GM12873 (cell line): ENCODE measurements at regions not wholly inside any gene's neighbourhood (a gene's known extent, or its start where the extent isn't known, plus 50 kb on each side); places are given as distances from the start of the nearest gene placed in this dataset.

Experiments
- TF ChIP-seq, protein P1 (sequence below): IDR thresholded peaks from 2 replicates; pipeline ENCODE4 v1.5.1; 2012; ENCODE audit warnings: low read depth, mild to moderate bottlenecking, moderate library complexity, low read length, control low read depth; ENCODE audit not compliant: insufficient read depth; ENCODE audit errors: missing control alignments

DNA sequence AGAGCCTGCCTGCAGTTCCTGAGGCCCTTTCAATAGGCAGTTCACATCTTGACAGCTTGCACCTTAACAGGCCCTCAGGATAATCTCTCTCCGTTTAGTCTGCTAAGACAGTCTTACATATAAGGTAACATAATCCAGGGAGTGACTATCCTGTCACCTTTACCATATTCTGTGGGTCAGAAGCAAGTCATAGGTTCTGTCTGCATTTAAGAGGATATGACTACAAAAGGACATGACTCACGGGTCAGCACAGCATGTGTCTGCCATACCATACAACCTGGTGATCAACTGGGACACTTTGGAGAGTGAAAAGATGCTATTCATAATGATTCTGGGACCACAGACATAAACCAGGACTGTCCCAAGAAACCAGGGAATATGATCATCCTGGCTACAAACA, 611.1 kb downstream of the SOX6 start:
- TF ChIP-seq, protein P1, sequence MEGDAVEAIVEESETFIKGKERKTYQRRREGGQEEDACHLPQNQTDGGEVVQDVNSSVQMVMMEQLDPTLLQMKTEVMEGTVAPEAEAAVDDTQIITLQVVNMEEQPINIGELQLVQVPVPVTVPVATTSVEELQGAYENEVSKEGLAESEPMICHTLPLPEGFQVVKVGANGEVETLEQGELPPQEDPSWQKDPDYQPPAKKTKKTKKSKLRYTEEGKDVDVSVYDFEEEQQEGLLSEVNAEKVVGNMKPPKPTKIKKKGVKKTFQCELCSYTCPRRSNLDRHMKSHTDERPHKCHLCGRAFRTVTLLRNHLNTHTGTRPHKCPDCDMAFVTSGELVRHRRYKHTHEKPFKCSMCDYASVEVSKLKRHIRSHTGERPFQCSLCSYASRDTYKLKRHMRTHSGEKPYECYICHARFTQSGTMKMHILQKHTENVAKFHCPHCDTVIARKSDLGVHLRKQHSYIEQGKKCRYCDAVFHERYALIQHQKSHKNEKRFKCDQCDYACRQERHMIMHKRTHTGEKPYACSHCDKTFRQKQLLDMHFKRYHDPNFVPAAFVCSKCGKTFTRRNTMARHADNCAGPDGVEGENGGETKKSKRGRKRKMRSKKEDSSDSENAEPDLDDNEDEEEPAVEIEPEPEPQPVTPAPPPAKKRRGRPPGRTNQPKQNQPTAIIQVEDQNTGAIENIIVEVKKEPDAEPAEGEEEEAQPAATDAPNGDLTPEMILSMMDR, result no peak

DNA sequence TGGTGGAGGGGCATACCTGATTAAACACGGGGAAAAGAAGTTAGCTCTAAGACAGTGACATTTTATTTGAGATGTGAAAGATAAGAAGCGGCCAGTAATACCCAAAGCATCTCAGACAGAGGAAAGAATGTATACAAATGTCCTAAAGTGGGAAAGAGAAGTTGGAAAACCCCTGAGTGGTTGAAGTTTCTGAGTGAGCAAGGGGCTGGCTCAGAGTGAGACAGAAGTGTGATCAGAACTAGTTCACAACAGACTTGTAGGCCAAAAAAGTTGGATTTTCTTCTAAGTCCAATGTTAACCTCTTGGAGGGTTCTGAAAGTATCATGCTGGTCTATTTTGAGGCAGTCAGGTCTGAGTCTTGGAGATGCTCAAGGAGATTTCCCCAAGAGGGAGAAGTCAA, 608.7 kb downstream of the SOX6 start:
- TF ChIP-seq, protein P1, result no peak

DNA sequence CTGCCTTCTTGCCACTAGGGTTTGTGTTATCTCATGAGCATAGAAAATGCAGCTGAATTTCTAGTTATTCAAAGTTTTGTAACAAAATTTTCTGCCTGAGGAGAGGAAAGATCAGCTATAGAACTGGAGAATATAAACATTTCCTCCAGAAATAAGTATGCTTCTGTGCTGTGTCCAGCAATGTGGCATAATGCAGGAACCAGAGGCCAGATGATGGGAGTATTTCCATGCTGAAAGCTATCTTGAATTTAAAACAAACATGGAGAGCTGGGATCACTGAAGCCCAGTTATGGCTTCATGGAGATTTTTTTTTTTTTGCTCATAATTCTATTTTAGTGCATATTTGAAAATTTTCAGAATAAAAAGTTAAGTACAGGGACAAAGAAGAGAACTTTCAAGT, 608.2 kb downstream of the SOX6 start:
- TF ChIP-seq, protein P1, result no peak

DNA sequence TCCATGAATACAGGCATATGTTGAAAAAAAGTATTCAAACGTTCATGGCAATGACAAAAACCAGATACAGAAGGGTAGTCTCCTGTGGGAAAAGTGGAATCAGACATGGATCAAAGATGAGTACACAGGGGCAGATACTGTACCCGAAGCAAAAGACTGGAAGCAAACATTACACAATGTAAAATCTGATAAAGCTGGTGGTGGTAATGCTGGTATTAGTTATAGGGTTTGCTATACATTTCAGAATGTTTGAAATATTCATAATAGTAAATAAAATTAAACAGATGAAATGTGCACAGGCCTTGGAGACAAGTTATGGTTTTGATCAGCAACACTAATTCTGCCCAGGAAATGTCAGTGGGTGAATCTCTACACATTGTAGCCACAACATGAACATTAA, 607.6 kb downstream of the SOX6 start:
- TF ChIP-seq, protein P1, result no peak

GRCh38 chr11:15750535-15751308, 605.6 kb downstream of the SOX6 start:
- TF ChIP-seq, protein P1, result no peak

DNA sequence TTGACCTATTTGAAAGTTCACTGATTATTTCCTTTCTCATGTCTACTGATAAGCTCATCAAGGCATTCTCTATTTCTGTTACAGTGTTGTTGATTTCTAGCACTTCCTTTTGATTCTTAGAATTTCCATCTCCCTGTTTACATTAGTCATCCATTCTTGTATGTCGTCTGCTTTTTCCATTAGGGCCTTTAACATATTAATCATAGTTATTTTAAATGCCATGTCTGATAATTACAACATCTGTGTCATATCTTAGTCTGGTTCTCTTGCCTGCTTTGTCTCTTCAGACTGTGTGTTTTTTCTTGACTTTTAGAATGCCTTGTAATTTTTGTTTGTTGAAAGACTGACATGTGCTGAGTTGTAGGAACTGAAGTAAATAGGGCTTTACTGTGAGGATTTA, 602.1 kb downstream of the SOX6 start:
- TF ChIP-seq, protein P1, result no peak

DNA sequence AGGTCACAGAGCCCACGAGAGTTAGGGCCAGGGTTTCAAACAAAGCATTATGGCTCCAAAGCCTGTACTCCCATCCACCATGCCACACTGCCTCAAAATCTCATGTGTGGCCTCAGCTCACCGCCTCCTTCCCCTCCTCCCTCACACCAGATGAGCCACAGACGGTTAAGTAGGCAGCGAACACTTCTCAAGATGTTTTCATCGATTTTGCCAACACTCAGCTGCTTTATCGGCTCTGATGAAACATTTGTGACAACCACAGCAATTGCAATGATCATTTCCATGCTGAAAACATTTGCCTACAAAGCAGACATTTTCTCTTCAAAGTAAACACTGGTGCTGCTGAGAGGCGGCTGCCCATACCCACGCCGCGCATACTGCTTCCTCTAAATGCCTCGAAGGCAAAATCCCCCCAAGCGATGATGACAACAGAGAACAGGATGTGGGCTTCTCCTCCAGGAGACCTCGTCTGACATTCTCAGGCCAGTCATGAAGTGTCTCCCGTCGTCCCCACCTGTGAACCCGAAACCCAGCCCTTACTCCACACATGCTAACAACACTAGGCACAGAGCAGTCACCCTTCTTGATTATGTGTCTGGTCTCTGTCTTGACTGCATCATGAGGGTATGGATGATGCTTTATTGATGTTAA, 599.2 kb downstream of the SOX6 start:
- TF ChIP-seq, protein P1, result no peak
